PC-3 (cell line): ENCODE measurements at regions not wholly inside any gene's neighbourhood (a gene's known extent, or its start where the extent isn't known, plus 50 kb on each side); places are given as distances from the start of the nearest gene placed in this dataset.

Experiments used
- EZH2 ChIP-seq: fragments of 300-600 bp; sonication (generic); IDR thresholded peaks from one replicate; pipeline ENCODE4 v1.6.1; 2017; ENCODE audit warnings: antibody characterized with exemption, mild to moderate bottlenecking, low read length; ENCODE audit not compliant: unreplicated experiment
- TF ChIP-seq, protein P1 (sequence below): fragments of 300-600 bp; sonication (generic); conservative IDR thresholded peaks from 2 replicates; pipeline ENCODE4 v1.5.1; 2017; ENCODE audit warnings: antibody characterized with exemption, low read depth, mild to moderate bottlenecking, low read length

- TF ChIP-seq, protein P1, sequence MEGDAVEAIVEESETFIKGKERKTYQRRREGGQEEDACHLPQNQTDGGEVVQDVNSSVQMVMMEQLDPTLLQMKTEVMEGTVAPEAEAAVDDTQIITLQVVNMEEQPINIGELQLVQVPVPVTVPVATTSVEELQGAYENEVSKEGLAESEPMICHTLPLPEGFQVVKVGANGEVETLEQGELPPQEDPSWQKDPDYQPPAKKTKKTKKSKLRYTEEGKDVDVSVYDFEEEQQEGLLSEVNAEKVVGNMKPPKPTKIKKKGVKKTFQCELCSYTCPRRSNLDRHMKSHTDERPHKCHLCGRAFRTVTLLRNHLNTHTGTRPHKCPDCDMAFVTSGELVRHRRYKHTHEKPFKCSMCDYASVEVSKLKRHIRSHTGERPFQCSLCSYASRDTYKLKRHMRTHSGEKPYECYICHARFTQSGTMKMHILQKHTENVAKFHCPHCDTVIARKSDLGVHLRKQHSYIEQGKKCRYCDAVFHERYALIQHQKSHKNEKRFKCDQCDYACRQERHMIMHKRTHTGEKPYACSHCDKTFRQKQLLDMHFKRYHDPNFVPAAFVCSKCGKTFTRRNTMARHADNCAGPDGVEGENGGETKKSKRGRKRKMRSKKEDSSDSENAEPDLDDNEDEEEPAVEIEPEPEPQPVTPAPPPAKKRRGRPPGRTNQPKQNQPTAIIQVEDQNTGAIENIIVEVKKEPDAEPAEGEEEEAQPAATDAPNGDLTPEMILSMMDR: no peak
- TF ChIP-seq EZH2: no peak
These were observed 57.7 kb upstream of the RASGRP1 start for GRCh38 chr15:38622304-38622703.
